Stimulated activated CD8-positive, alpha-beta memory T cell treated with anti-CD3 and anti-CD28 coated beads, Interleukin-4, amount 100 ng/mL, for 1 hour (primary cell): ENCODE measurements at regions not wholly inside any gene's neighbourhood (a gene's known extent, or its start where the extent isn't known, plus 50 kb on each side); places are given as distances from the start of the nearest gene placed in this dataset.
"Not testable (repeated sequence)": the region's sequence is repeated elsewhere in the genome, so short reads cannot be mapped to it uniquely, and the experiment has no call there.

Experiments
- DNase-seq, 2 donors: peaks; one replicate each; pipeline ENCODE4 v3.0.0-alpha.2; 2020; ENCODE audit warnings: low read depth in 2 of 2, low spot score in 1 of 2

GRCh38 chr12:38016602-38017001 is 300.0 kb upstream of the ALG10B start:
- DNase-seq, result no peak

DNA sequence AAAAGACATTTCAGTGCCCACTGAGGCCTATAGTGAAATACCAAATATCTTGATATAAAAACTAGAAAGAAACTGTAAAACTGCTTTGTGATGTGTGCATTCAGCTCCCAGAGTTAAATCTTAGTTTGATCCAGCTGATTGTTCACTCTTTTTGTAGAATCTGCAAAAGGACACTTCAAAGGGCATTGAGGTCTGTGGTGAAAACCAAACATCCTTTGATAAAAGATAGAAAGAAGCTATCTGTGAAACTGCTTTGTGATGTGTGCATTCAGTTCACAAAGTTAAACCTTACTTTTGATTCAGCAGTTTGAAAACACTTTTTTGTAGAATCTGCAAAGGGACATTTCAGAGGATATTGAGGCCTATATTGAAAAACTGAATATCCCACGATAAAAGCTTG is 290.7 kb upstream of the ALG10B start:
- DNase-seq, result no peak

GRCh38 chr12:38053113-38053512 is 263.5 kb upstream of the ALG10B start:
- no peak for DNase-seq

GRCh38 chr12:38053655-38054464 is 262.7 kb upstream of the ALG10B start:
- no peak for DNase-seq

DNA sequence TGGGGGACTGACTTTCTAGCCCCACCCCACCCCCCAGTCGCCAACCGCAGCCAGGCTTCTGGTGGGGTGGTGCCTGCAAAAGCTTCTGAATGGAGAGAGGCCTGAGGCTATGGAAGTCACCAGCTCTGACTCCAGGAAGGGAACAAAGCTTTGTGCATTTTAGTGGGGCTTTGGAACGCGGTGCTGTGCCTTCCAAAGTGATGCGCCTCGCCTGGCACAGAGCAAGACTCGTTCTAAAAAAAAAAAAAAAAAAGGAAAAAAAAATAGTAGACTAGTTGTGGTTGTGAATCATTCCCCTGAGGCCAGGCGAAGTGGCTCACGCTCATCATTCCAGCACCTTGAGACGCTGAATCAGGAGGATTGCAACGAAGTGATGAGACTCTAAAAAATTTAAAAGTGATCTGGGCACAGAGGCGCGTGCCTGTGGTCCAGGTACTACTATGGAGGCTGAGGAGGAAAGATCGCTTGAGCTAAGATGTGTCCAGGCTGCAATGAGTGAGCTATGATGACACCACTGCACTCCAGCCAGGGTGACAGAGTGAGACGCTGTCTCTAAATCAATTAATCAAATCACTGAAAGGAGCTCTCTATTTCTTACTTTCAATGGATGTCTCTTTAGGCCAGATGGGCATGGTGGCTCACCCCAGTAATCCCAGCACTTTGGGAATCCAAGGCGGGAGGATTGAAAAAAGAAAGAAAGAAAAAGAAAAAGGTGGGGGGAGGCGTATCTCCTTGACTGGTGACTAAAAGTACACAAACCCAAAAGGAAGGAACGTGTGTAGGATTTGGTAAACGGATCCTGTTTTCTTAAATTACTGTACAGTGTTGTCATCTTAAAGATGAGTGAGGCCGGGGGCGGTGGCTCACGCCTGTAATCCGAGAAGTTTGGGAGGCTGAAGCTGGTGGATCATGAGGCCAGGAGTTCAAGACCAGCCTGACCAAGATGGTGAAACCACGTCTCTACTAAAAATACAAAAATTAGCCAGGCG is 259.6 kb upstream of the ALG10B start:
- no peak for DNase-seq

- no peak for DNase-seq
Measured at GRCh38 chr12:38099686-38100085, 216.9 kb upstream of the ALG10B start.

GRCh38 chr12:38101753-38102152 is 214.8 kb upstream of the ALG10B start:
- DNase-seq, result no peak

- no peak for DNase-seq
Measured at GRCh38 chr12:38102197-38102596, 214.4 kb upstream of the ALG10B start.

DNA sequence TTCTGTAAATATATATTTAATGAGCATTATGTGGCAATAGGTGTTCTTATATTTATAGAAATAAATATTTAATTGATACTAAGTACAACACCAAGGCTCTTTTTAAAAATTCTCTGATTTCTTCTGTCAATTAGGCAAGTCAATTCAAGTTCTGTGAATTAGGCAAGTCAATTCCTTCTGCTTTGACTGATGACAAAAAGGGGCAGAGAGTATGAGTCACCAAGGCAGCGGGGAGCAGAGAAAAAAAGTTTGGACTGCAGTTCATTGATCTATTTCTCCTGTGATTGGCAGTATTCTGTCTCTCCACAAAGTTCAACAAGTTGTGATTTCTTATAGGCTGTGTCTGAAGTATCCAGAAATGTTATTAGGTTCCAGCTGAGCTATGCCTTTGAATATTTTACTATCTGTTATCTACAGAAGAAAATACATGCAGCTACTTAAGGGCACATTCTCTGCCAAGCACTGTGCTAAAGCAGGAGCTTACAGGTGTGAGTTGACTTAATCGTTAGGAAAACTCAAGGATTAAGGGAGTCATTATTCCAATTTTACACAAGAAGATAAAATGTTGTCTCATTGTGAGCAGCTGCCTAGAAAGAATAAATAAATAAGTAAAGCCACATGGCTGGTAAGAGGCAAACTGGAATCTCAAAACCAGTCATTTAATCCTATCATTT is 206.4 kb upstream of the ALG10B start:
- DNase-seq, result no peak

DNA sequence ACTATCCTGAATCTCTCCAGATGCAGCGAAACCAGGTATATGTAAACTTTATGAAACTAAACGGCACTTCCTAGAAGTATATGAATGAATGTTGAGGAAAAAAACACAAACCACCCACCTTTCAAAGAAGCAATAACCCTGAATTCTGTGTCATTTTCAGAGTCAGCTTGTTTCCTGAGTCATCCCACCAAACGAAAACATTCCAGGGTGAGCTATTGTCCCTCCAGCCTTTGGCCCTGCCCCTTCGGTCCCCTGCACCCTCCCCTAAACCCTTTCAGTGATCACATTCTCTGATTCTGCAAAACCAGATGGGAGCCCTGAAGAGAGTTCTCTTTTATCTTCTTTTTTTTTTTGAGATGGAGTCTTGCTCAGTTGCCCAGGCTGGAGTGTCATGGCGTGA is 202.6 kb upstream of the ALG10B start:
- no peak for DNase-seq

DNA sequence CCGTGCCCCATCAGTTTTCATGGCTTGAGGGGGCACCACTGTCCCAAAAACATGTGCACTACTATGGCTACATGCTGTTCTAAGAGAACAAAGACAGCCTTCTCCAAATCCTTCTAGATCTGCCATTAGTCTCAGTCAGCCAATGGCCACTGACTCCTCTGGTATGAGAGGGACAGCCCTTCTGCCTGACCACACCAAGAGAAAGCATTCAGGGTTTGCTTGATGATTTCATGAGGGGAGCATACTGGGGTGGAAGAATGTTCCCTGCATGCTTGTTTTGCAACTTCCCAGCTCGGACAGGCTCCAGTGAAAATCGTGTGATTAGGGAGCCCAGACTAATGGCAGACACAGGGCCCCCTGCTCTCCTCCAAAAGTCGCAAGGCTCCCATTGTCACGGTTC is 199.6 kb upstream of the ALG10B start:
- no peak for DNase-seq

GRCh38 chr12:38118632-38119031 is 197.9 kb upstream of the ALG10B start:
- no peak for DNase-seq

DNA sequence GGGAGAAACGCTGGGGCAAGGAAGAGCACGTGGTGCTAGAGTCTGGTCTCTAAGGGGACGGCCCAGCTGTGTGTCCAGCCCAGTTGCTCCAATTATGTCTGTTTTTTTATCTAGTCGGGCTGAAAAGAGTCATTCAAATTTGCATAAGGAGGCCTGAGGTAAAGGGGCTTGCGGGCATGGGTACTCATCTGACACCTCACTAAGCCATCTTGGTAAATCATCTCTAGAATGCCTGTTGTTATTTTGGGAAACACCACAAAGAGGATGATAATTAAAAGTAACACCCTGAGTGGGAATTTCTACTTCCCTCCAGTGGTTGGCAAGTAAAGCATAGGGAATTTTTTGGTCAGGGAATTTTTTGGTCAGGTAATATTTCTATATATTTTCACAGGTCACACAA is 196.1 kb upstream of the ALG10B start:
- DNase-seq, result no peak

- DNase-seq, result not testable (repeated sequence)
Measured at GRCh38 chr12:38123028-38123427, 193.5 kb upstream of the ALG10B start.

DNA sequence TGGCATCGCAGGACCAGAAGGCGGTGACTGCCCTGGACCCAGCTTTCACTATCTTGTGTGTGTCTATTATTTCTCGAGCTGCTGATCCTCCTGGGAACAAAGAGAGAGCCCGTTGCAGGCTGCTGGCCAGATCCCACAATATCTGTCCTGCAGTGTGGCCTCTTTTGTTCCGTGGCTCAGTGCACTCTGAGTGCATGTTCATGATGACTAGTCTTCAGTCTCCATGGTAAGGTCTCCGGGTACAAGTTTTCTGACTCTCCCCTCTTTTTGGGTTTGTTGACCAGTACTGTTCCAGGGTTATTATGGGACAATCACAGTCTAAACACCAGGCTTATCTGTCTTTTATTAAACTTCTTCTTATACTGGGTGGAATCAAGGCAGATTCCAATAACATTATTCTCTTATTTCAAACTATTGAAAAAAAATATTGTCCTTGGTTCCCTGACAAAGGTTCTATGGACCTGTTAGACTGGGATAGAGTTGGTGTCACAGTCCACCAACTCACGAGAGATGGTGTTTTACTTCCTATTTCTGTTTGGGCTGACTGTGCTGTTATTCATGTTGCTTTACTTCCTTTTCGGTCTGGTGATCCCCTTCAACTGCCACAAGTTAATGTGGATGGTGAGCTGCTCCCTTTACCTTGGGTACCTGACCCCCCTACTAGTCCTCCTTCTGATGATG is 192.9 kb upstream of the ALG10B start:
- DNase-seq, result no peak

- DNase-seq, result no peak
Measured at GRCh38 chr12:38124247-38125012, 192.1 kb upstream of the ALG10B start.

DNA sequence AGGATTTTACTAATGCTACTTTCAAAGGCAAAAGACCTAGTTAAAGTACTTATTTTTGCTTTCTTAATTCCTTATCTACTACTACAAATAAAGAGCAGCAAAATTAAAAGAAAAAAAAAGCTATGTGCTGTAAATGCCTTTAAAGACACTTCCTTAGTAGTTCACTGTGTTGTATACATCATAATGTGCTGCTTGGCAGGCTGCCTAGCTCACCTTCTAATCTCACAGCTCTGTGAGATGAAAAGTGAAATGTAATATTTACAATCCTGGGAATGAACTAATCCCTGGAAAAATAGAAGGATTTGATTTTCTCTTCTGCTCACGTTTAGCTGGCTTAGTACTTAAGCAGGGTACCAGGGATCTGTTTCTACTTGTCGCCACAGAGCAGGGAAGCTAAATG is 184.4 kb upstream of the ALG10B start:
- no peak for DNase-seq

DNA sequence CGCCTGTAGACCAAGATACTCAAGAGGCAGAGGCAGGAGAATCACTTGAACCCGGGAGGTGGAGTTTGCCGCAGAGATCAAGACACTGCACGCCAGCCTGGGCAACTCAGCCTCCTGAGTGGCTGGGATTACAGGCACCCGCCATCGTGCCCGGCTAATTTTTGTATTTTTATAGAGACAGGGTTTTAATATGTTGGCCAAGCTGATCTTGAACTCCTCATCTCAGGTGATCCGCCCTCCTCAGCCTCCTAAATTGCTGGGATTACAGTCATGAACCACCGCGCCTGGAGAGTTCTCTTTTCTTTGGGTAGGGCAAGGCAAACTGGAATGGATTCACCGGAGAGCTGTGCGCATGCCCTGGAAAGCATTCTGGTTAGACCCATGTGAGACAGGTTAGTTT is 179.3 kb upstream of the ALG10B start:
- no peak for DNase-seq

GRCh38 chr12:38137716-38138115 is 178.9 kb upstream of the ALG10B start:
- DNase-seq, result no peak
